COLO829 (cell line): ENCODE measurements at regions not wholly inside any gene's neighbourhood (a gene's known extent, or its start where the extent isn't known, plus 50 kb on each side); places are given as distances from the start of the nearest gene placed in this dataset.
"Not testable (repeated sequence)": the region's sequence is repeated elsewhere in the genome, so short reads cannot be mapped to it uniquely, and the experiment has no call there.

Experiments used
- DNase-seq: peaks from one replicate; pipeline ENCODE4 v3.0.0; 2012; ENCODE audit warnings: low spot score

DNA sequence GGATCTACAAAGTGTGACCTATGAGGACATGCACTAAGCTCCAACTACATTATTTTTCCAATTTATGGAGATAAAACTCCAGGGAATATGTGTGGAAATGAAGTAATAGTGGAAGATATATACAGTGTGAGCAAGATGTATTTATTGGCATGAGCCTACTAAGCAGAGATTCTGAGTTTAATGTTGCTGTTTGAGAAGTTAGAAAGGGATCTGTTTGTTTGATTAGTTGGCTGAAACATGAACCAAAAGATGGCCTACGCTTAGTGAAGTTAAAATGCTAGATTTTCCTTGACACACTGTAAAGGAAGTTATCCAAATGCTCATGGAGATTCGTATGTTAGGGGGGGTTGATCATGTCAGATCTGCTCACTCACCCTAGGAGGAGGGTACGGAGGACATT is 621.7 kb downstream of the TMEM182 start:
- no peak for DNase-seq

GRCh38 chr2:103386872-103387271 is 625.0 kb downstream of the TMEM182 start:
- DNase-seq: no peak

- DNase-seq: no peak
Observed at GRCh38 chr2:103387888-103388287, 626.1 kb downstream of the TMEM182 start.

- no peak for DNase-seq
Observed at GRCh38 chr2:103396152-103396551, 634.3 kb downstream of the TMEM182 start.

DNA sequence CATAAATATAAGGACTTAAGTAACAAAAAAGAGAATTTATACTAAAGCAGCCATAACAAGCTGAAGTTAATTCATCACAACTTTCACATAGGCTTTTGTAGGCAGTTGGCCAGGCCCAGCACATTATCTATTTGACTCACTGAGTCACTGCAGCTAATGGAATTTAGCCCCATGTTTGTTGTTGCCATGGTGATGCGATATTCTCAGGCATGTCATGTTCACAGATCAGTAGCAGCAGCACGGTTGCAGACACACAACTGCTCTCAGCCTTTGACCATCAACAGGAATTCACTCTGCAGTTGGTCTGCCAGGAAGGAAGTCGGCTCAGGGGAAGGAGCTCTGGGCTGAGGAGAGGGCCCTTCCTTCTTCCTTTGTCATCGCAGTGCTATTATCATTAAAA is 639.8 kb downstream of the TMEM182 start:
- DNase-seq: no peak

DNA sequence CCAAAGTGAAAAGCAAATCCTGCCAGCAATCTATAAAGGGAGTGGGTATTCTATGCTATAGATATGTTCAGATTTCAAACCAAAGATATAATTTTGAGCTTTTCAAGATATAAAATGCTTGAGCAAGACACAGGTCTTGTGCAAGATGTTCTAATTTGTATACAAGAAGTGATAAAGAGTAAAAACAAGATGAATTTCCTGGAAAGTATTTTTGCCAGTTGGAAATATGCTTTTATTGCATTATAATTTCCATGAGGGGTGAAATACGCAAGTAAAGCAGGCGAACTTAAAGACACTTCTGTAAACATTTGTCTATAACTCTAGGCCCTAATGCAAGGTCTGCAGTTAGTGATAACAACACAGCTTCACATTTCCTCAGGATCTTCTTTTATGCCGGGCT is 640.5 kb downstream of the TMEM182 start:
- DNase-seq: no peak

- no peak for DNase-seq
Observed at GRCh38 chr2:103402944-103403343, 641.1 kb downstream of the TMEM182 start.

GRCh38 chr2:103403388-103403787 is 641.6 kb downstream of the TMEM182 start:
- not testable (repeated sequence) for DNase-seq

GRCh38 chr2:103410221-103410620 is 648.4 kb downstream of the TMEM182 start:
- no peak for DNase-seq

DNA sequence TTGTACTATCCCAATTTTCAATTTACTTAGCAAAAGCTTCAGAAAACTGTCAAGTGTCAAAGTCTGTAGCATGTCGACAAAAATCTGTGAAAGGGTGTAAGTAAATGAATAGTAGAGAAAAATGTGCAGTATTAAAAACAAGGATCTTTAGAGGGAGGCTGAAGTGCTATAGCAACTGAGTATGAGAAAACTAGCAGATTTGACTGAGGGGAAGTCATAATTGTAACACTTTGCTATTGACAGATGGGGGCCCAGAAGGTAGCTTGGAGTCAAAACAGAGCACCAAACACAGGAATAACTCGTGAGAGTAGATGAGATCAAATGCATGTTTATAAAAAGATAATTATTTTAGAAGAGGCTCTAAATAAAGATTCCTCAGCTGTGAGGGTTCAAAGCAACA is 657.7 kb downstream of the TMEM182 start:
- DNase-seq: no peak

- DNase-seq: no peak
Observed at GRCh38 chr2:103423100-103423499, 661.3 kb downstream of the TMEM182 start.

DNA sequence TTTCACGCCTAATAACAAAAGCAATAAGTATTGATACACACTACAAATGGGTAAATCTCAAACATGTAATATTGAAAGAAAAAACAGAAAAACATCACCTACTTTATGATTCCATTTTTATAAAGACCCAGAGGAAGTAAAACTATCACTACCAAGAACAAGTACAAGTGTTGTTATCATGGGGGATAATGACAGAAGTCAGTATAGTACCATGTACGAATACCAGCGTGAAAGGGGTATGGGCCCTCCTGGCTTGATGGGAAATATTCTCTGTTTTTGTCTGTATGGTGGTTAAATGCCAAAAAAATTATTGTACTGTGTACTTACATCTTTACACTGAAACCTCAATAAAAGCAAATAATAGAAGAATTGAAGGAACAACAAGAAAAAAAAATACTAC is 665.7 kb downstream of the TMEM182 start:
- no peak for DNase-seq

DNA sequence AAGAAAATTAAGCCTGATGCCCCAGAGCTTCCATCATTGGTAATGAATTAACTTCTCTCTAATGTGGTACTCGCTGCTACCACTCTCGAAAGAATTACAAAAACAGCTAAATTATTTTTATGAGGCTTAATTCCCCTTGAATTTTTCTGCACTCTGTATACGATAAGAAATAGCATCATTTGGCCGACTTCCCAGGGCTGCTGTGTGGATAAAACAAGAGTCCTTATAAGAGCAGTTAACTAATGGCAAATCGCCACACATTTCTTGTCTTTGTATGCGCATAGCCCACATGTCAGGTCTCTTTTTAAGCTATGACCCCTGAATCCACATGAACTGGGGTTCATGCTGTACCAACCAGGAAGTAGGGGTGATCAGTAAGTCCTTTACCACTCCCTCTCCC is 668.4 kb downstream of the TMEM182 start:
- DNase-seq: no peak

DNA sequence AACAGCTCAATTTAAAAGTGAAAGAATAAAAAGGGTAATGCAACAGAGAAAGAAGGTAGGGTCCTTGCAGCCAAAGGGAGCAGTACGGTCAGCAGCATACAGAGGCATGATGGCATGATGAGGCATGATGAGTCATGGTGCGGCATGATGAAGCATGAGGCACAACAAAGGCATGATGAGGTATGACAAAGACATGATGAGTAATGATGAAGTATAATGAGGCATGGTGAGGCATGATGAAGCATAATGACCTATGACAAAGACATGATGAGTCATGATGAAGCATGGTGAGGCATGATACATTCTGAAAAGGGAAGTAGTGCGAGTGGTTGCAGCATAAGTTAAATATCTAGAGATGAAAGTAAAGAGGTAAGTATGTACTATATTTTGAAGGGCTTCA is 673.2 kb downstream of the TMEM182 start:
- DNase-seq: no peak

DNA sequence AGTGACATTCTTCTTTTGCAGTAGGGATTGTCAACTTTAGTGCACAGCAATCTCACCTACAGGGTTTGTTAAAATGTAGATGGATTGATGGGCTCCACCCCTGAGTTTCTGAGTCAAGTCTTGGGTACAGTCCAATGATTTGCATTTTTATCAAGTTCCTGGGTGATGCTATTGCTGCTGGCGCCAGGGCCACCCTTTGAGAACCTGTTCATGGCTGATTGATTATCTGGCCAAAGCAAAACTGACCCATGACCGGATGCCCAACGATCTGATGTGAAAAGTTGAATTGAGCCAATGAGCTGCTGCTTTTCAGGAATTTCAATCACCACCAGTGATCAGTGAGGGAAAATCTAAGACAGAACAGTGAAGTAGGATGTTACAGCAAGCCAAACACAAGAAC is 675.3 kb downstream of the TMEM182 start:
- no peak for DNase-seq

DNA sequence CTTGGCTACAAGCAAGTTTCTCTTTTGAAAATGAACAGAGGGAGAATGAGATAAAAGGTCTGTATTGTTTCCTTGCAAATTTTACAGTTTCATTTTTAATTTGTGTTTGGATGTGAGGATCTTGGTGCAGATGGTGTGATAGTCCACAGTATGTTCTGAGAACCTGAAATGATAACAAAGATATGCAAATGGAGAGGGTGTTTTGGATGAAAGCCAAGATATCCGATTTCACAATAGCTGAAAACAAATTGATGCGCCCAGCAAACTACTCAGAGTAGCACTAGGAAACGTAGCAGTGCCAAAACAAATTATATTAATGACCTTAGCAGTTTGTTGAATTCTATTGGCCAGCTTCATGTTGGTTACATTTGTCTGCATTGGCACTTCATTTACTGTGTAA is 683.5 kb downstream of the TMEM182 start:
- DNase-seq: no peak

GRCh38 chr2:103448495-103448894 is 686.7 kb downstream of the TMEM182 start:
- DNase-seq: no peak

DNA sequence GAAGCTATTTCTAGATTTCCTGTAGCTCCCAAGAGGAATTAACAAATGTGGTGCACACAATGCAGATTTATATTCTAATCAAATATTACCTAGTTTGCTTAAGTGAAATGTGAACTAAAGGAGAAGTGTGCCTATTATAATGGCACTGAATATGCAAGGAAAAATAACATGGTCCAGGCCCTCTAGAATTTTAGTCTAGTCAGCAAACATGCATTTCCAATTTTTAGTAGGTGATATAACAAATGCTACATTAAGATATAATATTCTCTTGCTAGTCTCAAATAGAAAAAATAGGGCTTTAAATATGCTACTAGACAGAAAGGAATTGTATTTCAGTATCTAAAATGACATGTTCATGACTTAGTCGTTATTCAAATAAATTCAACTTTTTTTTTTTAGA is 689.5 kb downstream of the TMEM182 start:
- DNase-seq: no peak

GRCh38 chr2:103459283-103459682 is 697.5 kb downstream of the TMEM182 start:
- DNase-seq: no peak

- no peak for DNase-seq
Observed at GRCh38 chr2:103462101-103462500, 700.3 kb downstream of the TMEM182 start.

- no peak for DNase-seq
Observed at GRCh38 chr2:103462712-103463111, 700.9 kb downstream of the TMEM182 start.

- no peak for DNase-seq
Observed at GRCh38 chr2:103464831-103465230, 703.0 kb downstream of the TMEM182 start.

DNA sequence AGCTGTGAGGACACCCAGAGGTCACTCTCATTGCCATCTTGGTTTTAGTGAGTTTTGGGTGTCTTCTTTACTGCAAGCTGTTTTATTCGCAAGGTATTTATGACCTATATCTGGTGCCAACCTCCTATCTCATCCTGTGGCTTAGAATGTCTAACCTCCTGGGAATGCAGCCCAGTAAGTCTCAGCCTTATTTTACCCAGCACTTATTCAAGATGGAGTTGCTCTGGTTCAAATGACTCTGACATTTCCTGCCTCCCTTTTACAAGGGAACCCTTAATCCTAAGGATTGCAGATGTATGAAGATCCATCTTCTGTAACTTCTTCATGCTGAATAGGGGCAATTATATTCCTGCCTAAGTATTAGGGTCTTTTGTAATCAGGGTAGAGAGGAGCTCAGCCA is 708.0 kb downstream of the TMEM182 start:
- DNase-seq: no peak

- no peak for DNase-seq
Observed at GRCh38 chr2:103484906-103485305, 723.1 kb downstream of the TMEM182 start.

DNA sequence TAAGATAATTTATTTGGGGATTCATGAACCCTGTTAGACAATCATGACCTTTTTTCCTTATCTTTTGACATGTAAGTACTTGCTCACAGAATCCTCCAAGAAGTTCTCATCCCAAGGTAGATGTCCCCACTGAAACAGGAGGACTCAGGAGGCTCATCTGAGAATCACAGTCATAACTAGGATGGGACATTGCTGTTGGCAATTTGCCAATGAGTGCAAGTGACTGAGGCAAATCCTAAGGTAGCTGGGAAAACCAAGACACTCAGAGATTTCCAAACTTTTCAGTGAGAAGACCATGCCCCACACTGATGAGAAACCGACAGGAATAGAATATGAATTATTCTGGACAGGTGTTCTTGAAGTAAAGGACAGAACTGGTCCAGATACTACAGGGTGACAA is 735.0 kb downstream of the TMEM182 start:
- DNase-seq: no peak
